Pons (tissue), 1 donor: ENCODE measurements at regions not wholly inside any gene's neighbourhood (a gene's known extent, or its start where the extent isn't known, plus 50 kb on each side); places are given as distances from the start of the nearest gene placed in this dataset.
"Not testable (repeated sequence)": the region's sequence is repeated elsewhere in the genome, so short reads cannot be mapped to it uniquely, and the experiment has no call there.

Source experiments
- DNase-seq: peaks from one replicate; pipeline ENCODE4 v3.0.0-alpha.2; 2016; ENCODE audit warnings: low spot score

DNA sequence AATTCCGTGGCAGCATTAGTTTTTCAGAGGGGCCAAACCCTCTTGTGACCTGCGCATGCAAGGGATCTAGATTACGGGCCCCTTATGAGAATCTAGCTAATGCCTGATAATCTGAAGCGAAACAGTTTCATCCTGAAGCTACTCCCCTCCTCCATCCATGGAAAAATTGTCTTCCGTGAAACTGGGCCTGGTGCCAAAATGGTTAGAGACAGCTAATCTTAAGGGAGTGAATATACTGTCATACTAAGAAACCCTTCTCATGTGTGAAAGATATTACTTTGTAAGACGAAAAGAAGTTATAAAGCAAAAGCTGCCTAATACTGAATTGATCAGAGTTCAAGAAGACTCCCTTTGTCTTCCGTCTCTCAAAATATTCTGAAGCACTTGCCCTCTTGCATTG is 166.3 kb downstream of the DUSP10 start:
- DNase-seq, result no peak

DNA sequence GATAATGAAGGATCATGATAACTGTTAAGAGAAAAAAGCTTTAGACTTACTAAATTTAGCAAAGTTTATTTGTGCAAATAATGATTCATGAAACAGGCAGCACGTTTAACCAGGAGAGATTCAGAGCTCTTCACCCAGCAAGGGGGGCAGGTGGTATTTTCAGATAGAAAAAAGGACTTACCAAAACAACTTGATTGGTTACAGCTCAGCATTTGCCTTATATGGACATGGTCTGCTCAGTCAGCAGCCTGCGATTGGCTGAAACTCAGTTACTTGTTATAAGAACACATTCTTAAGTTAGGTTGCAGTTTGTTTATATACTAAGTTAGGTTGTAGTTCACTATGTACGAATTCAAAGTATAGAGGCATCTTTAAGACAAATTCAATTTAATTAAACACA is 165.6 kb downstream of the DUSP10 start:
- no peak for DNase-seq

DNA sequence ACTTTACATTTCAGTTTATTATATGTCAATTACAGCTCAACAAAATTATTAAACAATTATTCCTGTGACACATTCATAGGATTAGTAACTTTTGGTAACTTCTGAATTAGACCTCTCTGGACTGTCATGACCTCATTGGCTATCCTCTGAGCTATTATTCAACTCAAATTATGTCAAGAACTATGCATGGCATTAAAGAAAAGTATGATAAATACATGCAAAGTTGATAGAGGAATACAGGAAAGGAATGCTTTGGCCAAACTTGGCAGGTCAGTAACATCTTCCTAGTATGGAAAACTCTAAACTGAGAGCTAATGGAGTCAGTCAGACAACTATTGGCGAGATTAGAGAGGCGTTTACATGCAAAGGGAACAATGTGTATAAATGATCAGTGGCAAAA is 158.4 kb downstream of the DUSP10 start:
- DNase-seq, result no peak

DNA sequence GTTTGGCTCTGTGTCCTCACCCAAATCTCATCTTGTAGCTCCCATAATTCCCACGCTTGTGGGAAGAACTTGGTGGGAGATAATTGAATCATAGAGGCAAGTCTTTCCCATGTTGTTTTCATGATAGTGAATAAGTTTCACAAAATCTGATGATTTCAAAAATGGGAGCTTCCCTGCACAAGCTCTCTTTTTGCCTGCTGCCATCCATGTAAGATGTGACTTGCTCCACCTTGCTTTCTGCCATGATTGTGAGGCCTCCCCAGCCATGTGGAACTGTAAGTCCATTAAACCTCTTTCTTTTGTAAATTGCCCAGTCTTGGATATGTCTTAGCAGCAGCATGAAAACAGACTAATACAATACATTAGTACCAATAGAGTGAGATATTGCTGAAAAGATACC is 154.9 kb downstream of the DUSP10 start:
- not testable (repeated sequence) for DNase-seq

DNA sequence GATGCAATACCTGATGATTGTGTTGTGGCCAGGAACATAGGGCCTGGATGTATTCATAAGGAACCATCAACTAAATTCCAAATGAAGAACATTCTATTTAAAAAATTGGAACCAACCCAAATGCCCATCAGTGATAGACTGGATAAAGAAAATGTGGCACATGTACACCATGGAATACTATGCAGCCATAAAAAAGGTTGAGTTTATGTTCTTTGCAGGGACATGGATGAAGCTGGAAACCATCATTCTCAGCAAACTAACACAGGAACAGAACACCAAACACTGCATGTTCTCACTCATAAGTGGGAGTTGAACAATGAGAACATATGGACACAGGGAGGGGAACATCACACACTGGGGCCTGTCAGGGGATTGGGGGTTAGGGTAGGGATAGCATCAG is 150.6 kb downstream of the DUSP10 start:
- not testable (repeated sequence) for DNase-seq

DNA sequence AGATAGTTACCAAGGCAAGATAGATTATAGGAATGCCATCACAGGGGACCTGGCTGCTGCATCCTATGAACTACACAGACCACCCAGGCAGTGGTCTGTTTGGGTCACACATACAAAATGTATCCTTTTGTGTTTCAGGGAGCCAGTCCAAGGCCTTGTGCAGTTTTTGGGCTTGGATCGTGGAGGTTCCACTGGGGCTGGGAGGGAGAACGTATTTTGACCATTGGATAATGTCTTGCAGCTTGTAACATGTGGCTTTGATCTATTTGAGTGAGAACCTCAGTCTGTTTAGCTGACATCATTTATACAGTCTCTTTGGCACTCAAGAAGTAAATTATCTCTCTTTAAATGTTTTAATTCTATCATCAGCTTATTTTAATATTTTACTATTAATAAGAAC is 147.3 kb downstream of the DUSP10 start:
- no peak for DNase-seq

DNA sequence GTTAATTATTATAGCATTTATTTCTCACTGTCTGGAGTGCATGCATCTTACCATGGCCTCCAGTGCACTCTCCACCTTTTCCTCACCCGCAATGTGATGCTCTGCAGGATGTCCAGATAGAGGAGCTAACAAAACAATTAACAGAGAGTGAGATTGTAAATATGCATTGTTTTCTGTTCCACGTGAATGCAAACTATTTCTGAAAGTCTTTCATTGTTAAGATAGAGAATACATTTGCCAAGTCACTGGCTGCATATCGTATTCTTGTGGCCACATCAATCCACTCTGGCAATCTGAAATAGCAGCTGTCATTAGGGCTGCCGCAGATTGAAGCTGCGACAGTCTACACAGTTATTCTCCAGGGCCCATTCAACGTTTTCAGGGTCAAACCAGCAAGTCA is 143.8 kb downstream of the DUSP10 start:
- peak; percentile 81 for DNase-seq

DNA sequence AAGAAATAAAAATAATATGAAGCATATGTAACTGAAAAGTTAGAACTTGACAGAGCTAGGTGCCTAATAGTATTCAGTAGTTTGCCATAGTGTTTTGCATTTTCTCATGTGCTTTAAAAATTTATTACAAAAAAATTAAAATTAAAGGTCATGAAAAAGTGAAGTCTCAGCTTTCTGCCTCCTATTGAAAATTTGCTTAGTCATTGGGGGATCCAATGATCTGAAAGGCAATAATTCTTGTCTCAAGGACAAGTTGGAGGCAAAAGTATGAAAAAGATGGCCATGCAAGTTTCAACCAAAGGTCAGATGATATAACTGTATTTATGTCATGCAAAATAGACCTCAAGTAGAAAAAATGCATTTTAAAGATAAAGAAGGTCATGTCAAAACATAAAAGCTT is 140.7 kb downstream of the DUSP10 start:
- DNase-seq, result no peak

DNA sequence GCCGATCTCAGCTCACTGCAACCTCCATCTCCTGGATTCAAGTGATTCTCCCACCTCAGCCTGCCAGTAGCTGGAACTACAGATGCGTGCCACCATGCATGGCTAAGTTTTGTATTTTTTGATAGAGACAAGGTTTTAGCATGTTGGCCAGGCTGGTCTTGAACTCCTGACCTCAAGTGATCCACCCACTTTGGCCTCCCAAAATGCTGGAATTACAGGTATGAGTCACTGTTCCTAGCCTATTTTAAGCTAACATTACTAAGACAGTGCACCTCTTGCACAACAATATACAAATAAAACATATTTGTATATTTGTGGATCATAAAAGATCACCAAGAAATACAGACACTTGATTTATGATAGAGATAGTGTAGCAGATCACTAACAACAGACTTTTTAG is 139.1 kb downstream of the DUSP10 start:
- no peak for DNase-seq

DNA sequence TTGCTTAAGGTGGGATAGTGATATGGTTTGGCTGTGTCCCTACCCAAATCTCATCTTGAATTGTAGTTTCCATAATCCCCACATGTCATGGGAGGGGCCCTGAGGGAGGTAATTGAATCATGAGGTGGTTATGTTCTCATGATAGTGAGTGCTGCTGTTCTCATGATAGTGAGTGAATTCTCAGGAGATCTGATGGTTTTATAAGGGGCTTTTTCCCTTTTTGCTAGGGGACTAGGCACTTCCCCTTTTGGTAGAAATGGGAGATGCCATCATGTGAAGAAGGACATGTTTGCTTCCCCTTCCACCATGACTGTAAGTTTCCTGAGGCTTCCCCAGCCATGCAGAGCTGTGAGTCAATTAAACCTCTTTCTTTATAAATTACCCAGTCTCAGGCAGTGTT is 137.5 kb downstream of the DUSP10 start:
- DNase-seq, result not testable (repeated sequence)

DNA sequence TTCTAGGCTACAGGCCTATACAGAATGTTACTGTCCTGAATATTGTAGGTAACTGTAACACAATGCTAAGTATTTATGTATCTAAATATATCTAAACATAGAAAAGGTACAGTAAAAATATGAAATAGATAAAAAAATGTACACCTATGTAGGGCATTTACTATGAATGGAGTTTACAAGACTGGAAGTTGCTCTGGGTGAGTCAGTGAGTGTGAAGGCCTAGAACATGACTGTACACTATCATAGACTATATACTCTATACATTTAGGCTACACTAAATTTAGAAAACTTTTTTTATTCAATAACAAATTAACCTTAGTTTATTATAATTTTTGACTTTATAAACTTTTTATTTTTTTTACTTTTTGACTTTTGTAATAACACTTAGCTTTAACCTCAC is 136.9 kb downstream of the DUSP10 start:
- no peak for DNase-seq

DNA sequence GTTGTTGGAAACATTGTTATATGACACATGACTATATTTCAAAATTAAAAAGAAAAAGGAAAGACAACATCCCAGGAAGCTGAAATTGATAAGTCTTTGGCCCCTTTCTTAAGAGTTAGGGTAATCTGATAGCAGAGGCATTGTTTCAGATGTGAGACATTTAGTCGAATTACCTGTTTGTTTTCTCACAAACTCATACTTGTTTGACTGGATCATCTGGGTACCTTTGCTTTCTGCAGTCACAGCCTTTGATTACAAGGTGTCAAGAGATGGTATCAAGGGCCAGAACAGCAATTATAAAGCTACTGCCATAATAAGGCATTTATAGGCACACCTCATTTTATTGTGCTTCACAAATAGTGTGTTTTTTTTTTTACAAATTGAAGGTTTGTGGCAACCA is 136.3 kb downstream of the DUSP10 start:
- no peak for DNase-seq

DNA sequence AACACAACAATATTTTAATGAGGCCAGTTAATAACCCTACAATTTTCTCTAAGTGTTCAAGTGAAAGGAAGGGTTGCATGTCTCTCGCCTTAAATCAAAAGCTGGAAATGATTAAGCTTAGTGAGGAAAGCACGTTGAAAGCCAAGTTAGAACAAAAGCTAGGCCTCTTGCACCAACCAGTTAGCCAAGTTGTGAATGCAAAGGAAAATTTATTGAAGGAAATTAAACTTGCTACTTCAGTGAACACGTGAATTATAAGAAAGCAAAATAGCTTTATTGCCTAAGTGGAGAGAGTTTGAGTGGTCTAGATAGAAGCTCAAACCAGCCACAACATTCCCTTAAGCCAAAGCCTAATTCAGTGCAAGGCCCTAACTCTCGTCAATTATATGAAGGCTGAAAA is 135.6 kb downstream of the DUSP10 start:
- no peak for DNase-seq

DNA sequence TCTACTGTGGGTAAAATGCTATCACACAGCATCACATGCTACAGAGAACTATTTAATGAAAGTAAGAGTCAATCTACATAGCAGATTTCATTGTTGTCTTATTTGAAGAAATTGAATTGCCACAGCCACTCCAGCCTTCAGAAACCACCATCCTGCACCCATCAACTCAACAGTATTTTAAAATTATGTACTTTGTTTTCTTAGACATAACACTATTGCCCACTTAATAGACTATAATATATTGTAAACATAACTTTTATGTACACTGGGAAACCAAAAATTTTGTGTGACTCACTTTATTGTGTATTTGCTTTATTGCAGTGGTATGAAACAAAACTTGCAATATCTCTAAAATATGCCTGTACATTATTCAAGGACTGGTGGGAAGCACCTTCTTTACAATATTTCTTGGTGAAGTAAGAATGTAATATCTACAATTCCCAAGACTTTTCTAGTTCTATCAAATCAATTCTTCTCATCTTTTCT is 133.0 kb downstream of the DUSP10 start:
- DNase-seq, result no peak

DNA sequence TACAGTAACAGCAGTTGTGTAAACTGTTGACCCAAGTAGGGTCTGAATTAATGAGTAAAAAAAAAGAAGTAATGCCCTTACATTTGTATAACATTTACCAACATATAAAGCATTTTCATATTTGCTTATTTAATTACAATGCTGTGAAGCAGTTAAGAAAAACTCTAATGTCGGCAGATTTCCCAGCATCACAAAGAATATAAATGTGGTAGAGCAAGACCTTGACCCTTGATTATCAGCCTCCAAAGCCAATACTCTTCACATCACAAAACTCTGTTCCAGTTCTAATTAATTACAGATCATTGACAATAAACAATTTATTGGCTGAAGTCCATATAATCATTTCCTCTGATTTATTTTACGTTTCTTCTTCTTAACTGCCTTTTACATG is 130.2 kb downstream of the DUSP10 start:
- no peak for DNase-seq

DNA sequence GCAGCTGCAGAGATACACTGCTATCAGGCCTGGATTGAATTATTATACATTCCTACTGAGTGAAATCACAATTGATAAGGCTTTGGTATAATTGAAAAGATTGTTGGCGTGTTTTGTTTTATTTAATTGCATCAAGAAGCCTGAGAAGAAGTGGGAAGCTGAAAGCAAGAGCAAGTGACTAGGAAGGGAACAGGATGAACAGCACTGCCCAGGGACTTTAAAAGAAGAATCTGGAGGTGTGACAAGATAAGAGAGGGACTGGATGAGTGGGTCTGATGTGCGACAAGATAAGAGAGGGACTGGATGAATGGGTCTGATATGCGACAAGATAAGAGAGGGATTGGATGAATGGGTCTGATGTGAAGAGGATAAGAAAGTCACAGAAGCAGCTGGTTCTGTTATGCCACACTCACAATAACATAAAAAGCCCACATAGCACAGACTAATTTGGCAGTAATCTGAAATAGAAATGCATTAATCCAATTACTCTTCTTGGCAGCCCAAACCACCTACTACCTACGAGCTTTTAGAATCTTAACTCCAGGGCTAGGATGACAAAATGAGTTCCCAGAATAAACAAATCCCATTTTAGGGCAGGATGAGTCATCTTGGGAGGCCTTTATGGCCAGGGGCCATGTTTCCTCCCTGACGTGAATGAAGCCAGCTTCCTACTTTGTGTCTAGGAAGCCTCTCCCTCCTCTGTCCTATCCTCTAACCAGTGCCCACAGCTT is 129.7 kb downstream of the DUSP10 start:
- peak; percentile 7 for DNase-seq

DNA sequence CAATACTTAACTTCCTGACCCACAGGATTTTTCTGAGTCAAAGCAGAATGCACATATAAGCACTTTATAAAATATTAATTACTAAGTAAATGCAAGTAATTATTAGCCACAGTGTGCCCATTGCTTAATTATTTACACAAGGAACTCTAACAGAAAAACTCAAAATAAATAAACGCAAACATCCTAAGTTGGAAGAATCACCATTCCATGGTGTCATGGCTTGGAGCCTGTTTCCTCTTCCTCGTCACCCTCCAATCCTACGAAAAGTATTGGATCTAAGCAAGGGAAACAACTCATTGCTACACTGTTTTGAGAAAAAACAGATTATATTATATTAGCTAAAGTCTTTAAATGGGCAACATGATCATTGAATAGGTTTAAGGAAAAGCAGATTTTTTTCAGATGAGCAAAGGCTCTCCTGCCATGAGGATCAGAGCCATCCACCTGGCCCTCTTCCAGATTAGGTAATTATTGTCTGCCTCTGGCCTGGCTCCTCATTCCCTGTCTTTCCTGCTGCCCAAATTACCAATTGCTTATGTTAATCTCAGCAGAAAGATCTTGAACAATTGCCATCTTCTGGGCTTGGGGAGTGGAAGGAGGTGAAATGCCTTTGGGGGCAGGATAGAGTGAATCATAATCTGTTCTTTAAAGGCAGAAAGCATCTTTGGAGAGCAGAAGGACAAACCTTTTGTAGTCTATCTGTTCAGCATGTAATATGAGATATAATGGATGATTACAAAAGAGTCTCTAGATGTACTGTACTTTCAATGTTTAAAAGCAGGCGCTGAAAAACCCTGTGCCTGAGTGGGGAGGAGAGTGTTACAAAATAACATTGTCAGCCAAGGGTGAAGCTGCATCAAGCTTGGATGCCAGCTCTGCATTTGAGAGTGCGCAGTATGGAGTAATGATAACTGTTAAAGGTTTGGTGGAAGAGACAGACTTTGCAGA is 121.2 kb downstream of the DUSP10 start:
- DNase-seq, result no peak

DNA sequence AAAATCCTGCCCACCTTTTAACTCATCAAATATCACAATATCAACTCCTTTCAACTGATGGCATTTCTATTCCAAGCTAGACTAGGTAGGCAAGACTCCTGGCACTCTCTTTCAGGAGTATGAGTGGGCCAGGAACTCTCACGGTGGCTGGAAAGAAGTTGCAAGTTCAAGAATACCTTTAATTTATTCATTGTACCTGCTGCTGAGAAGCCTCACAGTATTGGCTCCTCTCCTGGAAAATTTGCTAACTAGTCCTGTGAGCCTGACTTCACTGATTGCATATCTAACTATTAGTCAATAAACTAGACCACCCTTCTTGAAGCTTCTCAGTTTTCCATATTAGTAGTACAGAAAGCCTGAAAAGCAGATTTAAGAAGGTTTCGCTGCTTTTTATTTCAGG is 120.2 kb downstream of the DUSP10 start:
- DNase-seq, result no peak

DNA sequence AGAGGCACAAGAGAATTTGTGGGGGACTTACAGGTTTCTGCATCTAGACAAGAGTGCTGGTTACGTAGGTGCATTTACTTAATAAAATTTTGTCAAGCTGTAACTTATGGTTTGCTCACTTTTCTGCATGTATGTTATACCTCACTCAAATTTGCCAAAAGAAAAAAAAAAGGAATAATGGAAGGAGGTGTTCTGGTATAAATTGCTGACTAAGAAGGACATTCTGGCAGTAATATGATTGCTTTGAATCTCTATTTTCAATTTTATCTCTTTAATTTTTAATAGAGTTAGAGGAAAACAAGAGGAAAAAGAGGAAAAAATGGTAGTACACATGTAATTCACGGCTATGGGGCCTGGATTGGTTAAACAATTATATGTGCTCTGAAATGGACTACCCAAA is 119.5 kb downstream of the DUSP10 start:
- no peak for DNase-seq

DNA sequence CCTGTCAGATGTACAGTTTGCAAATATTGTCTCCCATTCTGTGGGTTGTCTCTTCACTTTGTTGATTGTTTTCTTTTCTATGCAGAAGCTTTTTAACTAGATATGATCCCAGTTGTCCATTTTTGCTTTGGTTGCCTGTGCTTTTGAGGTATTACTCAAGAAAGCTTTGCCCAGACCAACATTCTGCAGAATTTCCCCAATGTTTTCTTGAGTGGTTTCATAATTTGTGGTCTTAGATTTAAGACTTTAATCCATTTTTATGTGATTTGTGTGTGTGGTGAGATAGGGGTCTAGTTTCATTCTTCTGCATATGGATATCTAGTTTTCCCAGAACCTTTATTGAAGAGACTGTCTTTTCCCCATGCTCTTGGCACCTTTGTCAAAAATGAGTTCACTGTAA is 116.9 kb downstream of the DUSP10 start:
- DNase-seq, result no peak

DNA sequence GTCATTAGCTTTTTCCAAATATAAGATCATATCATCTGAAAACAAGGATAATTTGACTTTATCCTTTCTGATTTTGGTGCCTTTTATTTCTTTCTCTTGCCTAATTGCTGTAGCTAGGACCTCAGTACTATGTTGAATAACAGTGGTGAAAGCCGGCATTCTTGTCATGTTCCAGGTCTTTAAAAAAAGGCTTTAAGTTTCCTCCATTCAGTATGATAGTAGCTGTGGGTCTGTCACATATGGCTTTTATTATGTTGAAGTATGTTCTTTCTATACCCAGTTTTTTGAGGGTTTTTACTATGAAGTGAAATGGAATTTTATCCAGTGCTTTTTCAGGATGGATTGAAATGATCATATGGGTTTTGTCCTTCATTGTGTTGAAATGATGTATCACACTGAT is 115.8 kb downstream of the DUSP10 start:
- no peak for DNase-seq

DNA sequence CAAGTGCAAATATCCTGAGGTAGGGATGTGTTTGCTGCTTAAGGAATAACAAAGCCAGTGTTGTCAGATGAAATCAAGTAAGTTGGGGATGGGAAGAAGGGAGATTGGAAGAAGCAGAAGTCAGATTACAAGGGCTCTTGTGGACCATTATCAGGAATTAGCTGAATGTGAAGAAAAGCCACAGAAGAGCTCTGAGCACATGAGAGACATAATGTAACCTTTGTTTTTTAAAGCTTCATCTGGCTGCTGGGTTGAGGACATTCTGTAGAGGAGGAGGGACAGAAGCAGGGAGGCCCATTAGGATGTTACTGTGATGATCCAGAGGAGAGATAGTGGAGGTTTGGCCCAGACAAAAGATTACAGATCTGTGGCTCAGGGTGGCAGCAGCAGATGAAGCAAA is 111.7 kb downstream of the DUSP10 start:
- DNase-seq, result no peak

DNA sequence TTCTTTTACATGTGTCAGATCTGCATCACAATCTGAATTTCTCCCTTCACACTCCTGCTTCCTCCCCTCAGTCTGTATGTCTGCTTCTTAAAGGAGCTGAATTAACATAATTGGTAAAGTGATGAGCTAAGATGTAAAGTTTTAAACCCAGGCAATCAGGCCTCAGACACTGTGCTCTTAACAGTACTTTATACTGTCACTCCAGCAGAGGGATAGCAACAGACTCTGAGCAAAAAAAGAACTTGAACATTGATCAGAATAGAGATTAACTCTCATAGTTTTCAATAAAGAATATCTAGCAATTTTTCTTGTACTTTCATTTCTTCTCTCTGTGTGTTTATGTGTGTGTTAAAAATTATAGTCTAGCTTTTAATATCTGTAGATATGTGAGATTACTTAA is 110.3 kb downstream of the DUSP10 start:
- no peak for DNase-seq
